ENCODE measurements at regions not wholly inside any gene's neighbourhood (a gene's known extent, or its start where the extent isn't known, plus 50 kb on each side); places are given as distances from the start of the nearest gene placed in this dataset.

DNA sequence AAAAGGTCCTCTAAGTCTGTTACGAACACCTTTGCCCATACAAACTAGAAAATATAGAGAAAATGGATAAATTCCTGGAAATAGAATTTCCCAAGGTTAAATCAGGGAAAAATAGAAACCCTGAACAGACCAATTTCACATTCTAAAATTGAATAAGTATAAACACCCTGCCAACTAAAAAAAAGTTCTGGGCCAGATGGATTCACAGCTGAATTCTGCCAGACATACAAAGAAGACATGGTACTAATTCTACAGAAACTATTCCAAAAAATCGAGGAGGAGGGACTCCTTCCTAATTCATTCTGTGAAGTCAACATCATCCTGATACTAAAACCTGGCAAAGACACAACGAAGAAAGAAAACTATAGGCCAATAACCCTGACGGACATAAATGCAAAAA lies 400.4 kb upstream of the SEMA3A start:
- Histone ChIP-seq H3K36me3 (replicated peaks in 1 of 2) (no peaks in the 10 kb centered on the region), H3K4me3 (no peak overlapping the region), H3K9me3 (replicated peaks in 1 of 3) (no peaks in the 10 kb centered on the region), H3K27me3 (no peaks in the 10 kb centered on the region), H3K4me1 (replicated peaks in 1 of 2) (no peaks in the 10 kb centered on the region), H3K27ac (no peak overlapping the region)
- WGBS, 4 donors, result 77 to 83% (median 78%) methylated on average over 4 of the region's 4 CpGs
- DNase-seq, result no peak
- TF ChIP-seq CTCF (IDR thresholded peaks at IDR 0.05) (no peak), POLR2A (IDR thresholded peaks at IDR 0.05) (no peak)
- intact Hi-C loops (cut with DNase I), result no loop called here

DNA sequence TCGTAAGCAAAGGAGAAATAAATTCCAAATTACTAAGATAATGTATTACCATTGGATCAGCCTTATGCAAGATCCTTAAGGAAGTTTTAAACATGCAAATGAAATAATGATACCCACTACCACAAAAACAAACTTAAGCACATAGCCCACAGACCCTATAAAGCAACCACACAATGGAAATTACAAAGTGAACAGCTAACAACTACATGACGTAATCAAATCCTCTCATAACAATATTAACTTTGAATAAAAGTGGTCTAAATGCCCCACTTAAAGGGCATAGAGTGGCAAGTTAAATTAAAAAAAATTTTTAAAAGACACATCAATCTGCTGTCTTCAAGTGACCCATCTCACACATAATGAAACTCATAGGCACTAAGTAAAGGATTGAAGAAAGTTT lies 397.3 kb upstream of the SEMA3A start:
- Histone ChIP-seq H3K4me1 (replicated peaks in 1 of 2) (no peaks in the 10 kb centered on the region), H3K27me3 (no peaks in the 10 kb centered on the region), H3K9me3 (replicated peaks in 1 of 3) (no peaks in the 10 kb centered on the region), H3K27ac (no peak overlapping the region), H3K36me3 (replicated peaks in 1 of 2) (no peaks in the 10 kb centered on the region), H3K4me3 (no peak overlapping the region)
- intact Hi-C loops (cut with DNase I), result no loop called here
- TF ChIP-seq POLR2A (IDR thresholded peaks at IDR 0.05), result no peak
- no peak for TF ChIP-seq CTCF (IDR thresholded peaks at IDR 0.05)
- no peak for DNase-seq
- WGBS, 4 donors, result 76 to 93% (median 84%) methylated on average over 2 of the region's 2 CpGs

DNA sequence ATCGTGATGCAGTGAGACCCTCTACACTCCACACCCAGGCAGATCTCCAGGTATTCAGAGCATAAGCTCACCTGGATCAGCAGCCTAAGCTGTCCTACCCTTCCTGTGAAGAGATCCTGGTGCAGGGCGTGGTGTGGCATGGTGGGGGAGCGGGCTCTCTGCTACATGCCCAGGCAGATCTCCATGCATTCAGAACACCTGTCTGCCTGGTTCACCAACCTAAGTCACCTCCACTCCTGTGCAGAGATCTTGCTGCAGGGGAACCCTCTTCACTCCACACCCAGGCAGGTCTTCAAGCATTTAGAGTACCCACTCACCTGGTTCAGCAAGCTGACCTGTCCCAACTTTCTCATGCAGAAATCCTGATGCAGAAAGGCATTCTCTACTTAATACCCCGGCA lies 394.4 kb upstream of the SEMA3A start:
- Histone ChIP-seq H3K36me3 (replicated peaks in 1 of 2) (no peaks in the 10 kb centered on the region), H3K4me3 (no peak overlapping the region), H3K9me3 (replicated peaks in 1 of 3) (no peaks in the 10 kb centered on the region), H3K27me3 (no peaks in the 10 kb centered on the region), H3K4me1 (replicated peaks in 1 of 2) (no peaks in the 10 kb centered on the region), H3K27ac (no peak overlapping the region)
- intact Hi-C loops (cut with DNase I), result no loop called here
- no peak for TF ChIP-seq CTCF (IDR thresholded peaks at IDR 0.05)
- no peak for TF ChIP-seq POLR2A (IDR thresholded peaks at IDR 0.05)
- DNase-seq, result no peak
- WGBS, 4 donors, result 86 to 94% (median 89%) methylated on average over 4 of the region's 4 CpGs

GRCh38 chr7:84583331-84583730 lies 388.7 kb upstream of the SEMA3A start:
- 75 to 79% (median 76%) methylated on average over 4 of the region's 4 CpGs for WGBS, 4 donors
- no peaks in the 10 kb centered on the region for H3K9me3 ChIP-seq (replicated peaks in 1 of 3)
- H3K27ac ChIP-seq, result no peak overlapping the region
- no peaks in the 10 kb centered on the region for H3K36me3 ChIP-seq (replicated peaks in 1 of 2)
- DNase-seq, result no peak
- TF ChIP-seq POLR2A (IDR thresholded peaks at IDR 0.05) (no peak), CTCF (IDR thresholded peaks at IDR 0.05) (no peak)
- no peaks in the 10 kb centered on the region for H3K27me3 ChIP-seq
- no peak overlapping the region for H3K4me3 ChIP-seq
- H3K4me1 ChIP-seq (replicated peaks in 1 of 2), result no peaks in the 10 kb centered on the region
- intact Hi-C loops (cut with DNase I), result no loop called here
